ENCODE measurements at regions not wholly inside any gene's neighbourhood (a gene's known extent, or its start where the extent isn't known, plus 50 kb on each side); places are given as distances from the start of the nearest gene placed in this dataset.

GRCh38 chr20:58006346-58007316, 221.8 kb downstream of the ANKRD60 start:
- ChIA-PET CTCF (interaction anchor here (0.8 to 1.0 kb wide), 2 partner anchors 12 to 384 kb away, joined by 3 read pairs; no protein-coding TSS in a partner anchor), POLR2A (ENCODE audit: low non-redundant PET) (no interaction called here)
- TF ChIP-seq CTCF (conservative IDR thresholded peaks at IDR 0.05; ENCODE audit: low read depth), result no peak
- no peak for DNase-seq (ENCODE audit: low spot score)
- H3K27ac ChIP-seq, result no peak overlapping the region

GRCh38 chr20:58005581-58006345, 222.7 kb downstream of the ANKRD60 start:
- no peak for DNase-seq (ENCODE audit: low spot score)
- ChIA-PET POLR2A (ENCODE audit: low non-redundant PET) (no interaction called here), CTCF (interaction anchor here (0.6 to 1.0 kb wide), 3 partner anchors 16 to 450 kb away, joined by 3 read pairs; no protein-coding TSS in a partner anchor)
- no peak for TF ChIP-seq CTCF (conservative IDR thresholded peaks at IDR 0.05; ENCODE audit: low read depth)
- no peak overlapping the region for H3K27ac ChIP-seq

- no peak overlapping the region for H3K27ac ChIP-seq
- no peak for TF ChIP-seq CTCF (conservative IDR thresholded peaks at IDR 0.05; ENCODE audit: low read depth)
- ChIA-PET POLR2A (ENCODE audit: low non-redundant PET) (no interaction called here), CTCF (interaction anchor here (0.6 kb wide), 2 partner anchors 16 to 450 kb away, joined by 3 read pairs; no protein-coding TSS in a partner anchor)
- DNase-seq (ENCODE audit: low spot score), result no peak
Measured at GRCh38 chr20:58004900-58005299, 223.6 kb downstream of the ANKRD60 start.

- ChIA-PET POLR2A (ENCODE audit: low non-redundant PET) (no interaction called here), CTCF (interaction anchor here (0.6 kb wide), 1 partner anchor 160 kb away, joined by 3 read pairs; no protein-coding TSS in a partner anchor)
- H3K27ac ChIP-seq, result no peak overlapping the region
- TF ChIP-seq CTCF (conservative IDR thresholded peaks at IDR 0.05; ENCODE audit: low read depth), result no peak
- DNase-seq (ENCODE audit: low spot score), result no peak
Measured at GRCh38 chr20:58004146-58004545, 224.3 kb downstream of the ANKRD60 start.

- CTCF ChIA-PET, result interaction anchor here (0.6 to 1.0 kb wide), 2 partner anchors 10 to 159 kb away, joined by 3 to 5 read pairs; no protein-coding TSS in a partner anchor
- TF ChIP-seq CTCF (conservative IDR thresholded peaks at IDR 0.05; ENCODE audit: low read depth), result no peak
- DNase-seq (ENCODE audit: low spot score), result no peak
- no peak overlapping the region for H3K27ac ChIP-seq
- POLR2A ChIA-PET (ENCODE audit: low non-redundant PET), result no interaction called here
Measured at GRCh38 chr20:58003525-58003924, 224.9 kb downstream of the ANKRD60 start.

- DNase-seq (ENCODE audit: low spot score), result no peak
- POLR2A ChIA-PET (ENCODE audit: low non-redundant PET), result no interaction called here
- TF ChIP-seq CTCF (conservative IDR thresholded peaks at IDR 0.05; ENCODE audit: low read depth), result no peak
- CTCF ChIA-PET, result interaction anchor here (1.0 kb wide), 1 partner anchor 11 kb away, joined by 5 read pairs; no protein-coding TSS in a partner anchor
- H3K27ac ChIP-seq, result no peak overlapping the region
Measured at GRCh38 chr20:58002901-58003300, 225.6 kb downstream of the ANKRD60 start.

Measured in RWPE1 (cell line).